PC-3 (cell line): ENCODE measurements at regions not wholly inside any gene's neighbourhood (a gene's known extent, or its start where the extent isn't known, plus 50 kb on each side); places are given as distances from the start of the nearest gene placed in this dataset.

Source experiments
- ATAC-seq: fragments of 200-7000 bp; cut with Tn5 transposase; 2 replicates; pipeline ENCODE4 v1.9.1; 2020; ENCODE audit warnings: mild to moderate bottlenecking, moderate library complexity
- BruUV-seq: library from RNA; stranded (reverse); fragments of 400-500 nt; replicated peaks from 2 replicates; lab custom pipeline; 2021; lab: Mats Ljungman, UMichigan
- CTCF ChIA-PET: fragments of 300-600 bp; sonication (Branson Sonifier 250); formaldehyde crosslinking; loops from one replicate; lab custom pipeline; 2022; ENCODE audit warnings: antibody characterized with exemption; lab: Charles Lee
- POLR2A ChIA-PET: fragments of 300-600 bp; sonication (Branson Sonifier 250); formaldehyde crosslinking; loops from one replicate; lab custom pipeline; 2022; ENCODE audit warnings: antibody characterized with exemption; ENCODE audit not compliant: unreplicated experiment; lab: Charles Lee
- DNase-seq: peaks from one replicate; pipeline ENCODE4 v3.0.0-alpha.2; 2015
- H2AFZ ChIP-seq: fragments of 300-600 bp; sonication (generic); 2 replicates; pipeline ENCODE4 v1.6.0; 2016; ENCODE audit warnings: antibody characterized with exemption, low read length
- H3F3A ChIP-seq: fragments of 300-600 bp; sonication (generic); one replicate; pipeline ENCODE4 v1.6.0; 2017; ENCODE audit warnings: antibody characterized with exemption, low read length, control low read depth, mild to moderate bottlenecking; ENCODE audit not compliant: unreplicated experiment
- H3K27ac ChIP-seq: fragments of 300-600 bp; sonication (generic); 2 replicates; pipeline ENCODE4 v1.5.1; 2016; ENCODE audit warnings: mild to moderate bottlenecking, low read length
- H3K27me3 ChIP-seq: fragments of 300-600 bp; sonication (generic); 2 replicates; pipeline ENCODE4 v1.6.1; 2016; ENCODE audit warnings: low read length, mixed read lengths
- H3K36me3 ChIP-seq: fragments of 300-600 bp; sonication (generic); 2 replicates; pipeline ENCODE4 v1.6.1; 2016; ENCODE audit warnings: low read depth, mixed run types, low read length, mixed read lengths
- H3K4me1 ChIP-seq: fragments of 300-600 bp; sonication (generic); 2 replicates; pipeline ENCODE4 v1.5.1; 2016; ENCODE audit warnings: low read length; ENCODE audit not compliant: insufficient read depth
- H3K4me2 ChIP-seq: fragments of 300-600 bp; sonication (generic); 2 replicates; pipeline ENCODE4 v1.6.0; 2016; ENCODE audit warnings: low read length
- H3K4me3 ChIP-seq: fragments of 300-600 bp; sonication (generic); 2 replicates; pipeline ENCODE4 v1.5.1; 2016; ENCODE audit warnings: mild to moderate bottlenecking, low read length, mixed read lengths
- H3K79me2 ChIP-seq: fragments of 300-600 bp; sonication (generic); 2 replicates; pipeline ENCODE4 v1.6.1; 2017; ENCODE audit warnings: low read length, mixed read lengths
- H3K9ac ChIP-seq: fragments of 300-600 bp; sonication (generic); 2 replicates; pipeline ENCODE4 v1.6.0; 2016; ENCODE audit warnings: mild to moderate bottlenecking, low read length
- H3K9me2 ChIP-seq: fragments of 300-600 bp; sonication (generic); replicated peaks from 2 replicates; pipeline ENCODE4 v1.6.1; 2016; ENCODE audit warnings: mixed run types, low read length, mixed read lengths
- H3K9me3 ChIP-seq: fragments of 300-600 bp; sonication (generic); 2 replicates; pipeline ENCODE4 v1.6.1; 2016; ENCODE audit warnings: low read length, mixed read lengths
- H4K20me1 ChIP-seq: fragments of 300-600 bp; sonication (generic); 2 replicates; pipeline ENCODE4 v1.6.1; 2016; ENCODE audit warnings: low read length, mixed read lengths
- EZH2 ChIP-seq: fragments of 300-600 bp; sonication (generic); IDR thresholded peaks from one replicate; pipeline ENCODE4 v1.6.1; 2017; ENCODE audit warnings: antibody characterized with exemption, mild to moderate bottlenecking, low read length; ENCODE audit not compliant: unreplicated experiment
- EZH2phosphoT487 ChIP-seq: fragments of 300-600 bp; sonication (generic); IDR thresholded peaks from 2 replicates; pipeline ENCODE4 v1.6.1; 2018; ENCODE audit warnings: mild to moderate bottlenecking, antibody characterized with exemption, low read length, borderline replicate concordance
- intact Hi-C: fragments of 100-400 bp; cut with micrococcal nuclease; formaldehyde crosslinking; loops from 2 replicates; pipeline ENCODE4 v1.9.0; 2023
- TF ChIP-seq, protein P1 (sequence below): fragments of 300-600 bp; sonication (generic); conservative IDR thresholded peaks from 2 replicates; pipeline ENCODE4 v1.5.1; 2017; ENCODE audit warnings: antibody characterized with exemption, low read depth, mild to moderate bottlenecking, low read length

DNA sequence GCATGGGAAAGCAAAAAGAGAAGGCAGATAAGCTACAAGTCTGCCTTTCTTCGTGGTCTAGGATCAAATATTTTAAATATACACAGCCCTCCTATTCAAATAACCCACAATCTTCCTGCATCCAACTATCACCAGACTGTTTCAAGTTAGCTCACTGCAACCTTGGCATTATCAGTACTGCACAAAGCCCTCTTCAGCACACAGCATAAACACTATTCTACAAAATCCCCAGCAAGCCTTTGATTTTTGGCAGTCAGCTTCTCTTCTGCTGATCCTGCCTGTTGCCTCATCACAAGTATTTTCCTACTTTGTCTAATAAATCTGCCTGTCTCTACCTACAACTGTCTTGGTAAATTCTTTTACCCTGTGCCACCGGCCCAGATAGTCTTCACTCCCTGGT lies 142.9 kb downstream of the COX7C start:
- no peaks in the 10 kb centered on the region for H3F3A ChIP-seq
- no peaks in the 10 kb centered on the region for H3K9me3 ChIP-seq
- H4K20me1 ChIP-seq: no peaks in the 10 kb centered on the region
- H3K27me3 ChIP-seq: no peaks in the 10 kb centered on the region; the same call in 1 of the 2 replicates
- ChIA-PET CTCF (interaction anchor here (0.6 kb wide), 1 partner anchor 114 kb away, joined by 4 read pairs; no protein-coding TSS in a partner anchor), POLR2A (no interaction called here)
- DNase-seq: no peak
- intact Hi-C loops: no loop called here
- no peak overlapping the region for H2AFZ ChIP-seq
- no peak overlapping the region for H3K4me3 ChIP-seq
- no peaks in the 10 kb centered on the region for H3K79me2 ChIP-seq
- TF ChIP-seq EZH2phosphoT487 (no peak), EZH2 (no peak)
- TF ChIP-seq, protein P1, sequence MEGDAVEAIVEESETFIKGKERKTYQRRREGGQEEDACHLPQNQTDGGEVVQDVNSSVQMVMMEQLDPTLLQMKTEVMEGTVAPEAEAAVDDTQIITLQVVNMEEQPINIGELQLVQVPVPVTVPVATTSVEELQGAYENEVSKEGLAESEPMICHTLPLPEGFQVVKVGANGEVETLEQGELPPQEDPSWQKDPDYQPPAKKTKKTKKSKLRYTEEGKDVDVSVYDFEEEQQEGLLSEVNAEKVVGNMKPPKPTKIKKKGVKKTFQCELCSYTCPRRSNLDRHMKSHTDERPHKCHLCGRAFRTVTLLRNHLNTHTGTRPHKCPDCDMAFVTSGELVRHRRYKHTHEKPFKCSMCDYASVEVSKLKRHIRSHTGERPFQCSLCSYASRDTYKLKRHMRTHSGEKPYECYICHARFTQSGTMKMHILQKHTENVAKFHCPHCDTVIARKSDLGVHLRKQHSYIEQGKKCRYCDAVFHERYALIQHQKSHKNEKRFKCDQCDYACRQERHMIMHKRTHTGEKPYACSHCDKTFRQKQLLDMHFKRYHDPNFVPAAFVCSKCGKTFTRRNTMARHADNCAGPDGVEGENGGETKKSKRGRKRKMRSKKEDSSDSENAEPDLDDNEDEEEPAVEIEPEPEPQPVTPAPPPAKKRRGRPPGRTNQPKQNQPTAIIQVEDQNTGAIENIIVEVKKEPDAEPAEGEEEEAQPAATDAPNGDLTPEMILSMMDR: no peak
- H3K4me2 ChIP-seq: no peak overlapping the region
- H3K27ac ChIP-seq: no peak overlapping the region
- H3K9me2 ChIP-seq: no peaks in the 10 kb centered on the region
- no TSS peak for BruUV-seq
- H3K9ac ChIP-seq: no peak overlapping the region
- H3K4me1 ChIP-seq: peaks cover 11% of the 10 kb centered on the region
- no peak for ATAC-seq
- H3K36me3 ChIP-seq: no peaks in the 10 kb centered on the region

DNA sequence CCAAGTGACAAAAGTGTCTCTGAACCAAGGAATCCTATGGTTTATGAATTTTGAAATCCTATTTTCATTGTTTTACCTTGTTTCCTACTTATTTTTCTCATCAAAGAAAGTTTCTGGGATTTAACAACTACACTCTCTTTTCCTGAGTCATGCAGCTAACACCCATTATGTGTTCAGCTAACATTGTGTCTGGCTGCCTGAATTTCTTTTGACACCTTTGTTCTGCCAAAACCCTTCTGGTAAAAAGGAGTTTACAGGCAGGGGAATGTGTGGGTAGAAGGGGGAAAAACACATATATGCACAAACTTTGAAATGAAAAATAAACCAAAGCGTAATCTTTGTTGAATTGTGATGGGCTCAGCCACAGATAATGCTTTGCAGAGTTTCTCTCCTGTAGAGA lies 146.2 kb downstream of the COX7C start:
- Histone ChIP-seq H3F3A (no peaks in the 10 kb centered on the region), H3K9ac (no peak overlapping the region), H3K9me3 (peaks cover 6% of the 10 kb centered on the region; the same call in 1 of the 2 replicates), H3K27ac (no peak overlapping the region), H3K36me3 (no peaks in the 10 kb centered on the region; the same call in 1 of the 2 replicates), H3K27me3 (no peaks in the 10 kb centered on the region; the same call in 1 of the 2 replicates), H3K4me2 (no peak overlapping the region), H3K9me2 (no peaks in the 10 kb centered on the region), H3K4me3 (no peak overlapping the region), H4K20me1 (no peaks in the 10 kb centered on the region), H3K4me1 (no peaks in the 10 kb centered on the region), H3K79me2 (no peaks in the 10 kb centered on the region), H2AFZ (no peak overlapping the region)
- no peak for DNase-seq
- ATAC-seq: no peak
- intact Hi-C loops: no loop called here
- no TSS peak for BruUV-seq
- TF ChIP-seq, protein P1: no peak
- TF ChIP-seq EZH2: no peak
- TF ChIP-seq EZH2phosphoT487: no peak
- POLR2A ChIA-PET: no interaction called here
- CTCF ChIA-PET: no interaction called here

DNA sequence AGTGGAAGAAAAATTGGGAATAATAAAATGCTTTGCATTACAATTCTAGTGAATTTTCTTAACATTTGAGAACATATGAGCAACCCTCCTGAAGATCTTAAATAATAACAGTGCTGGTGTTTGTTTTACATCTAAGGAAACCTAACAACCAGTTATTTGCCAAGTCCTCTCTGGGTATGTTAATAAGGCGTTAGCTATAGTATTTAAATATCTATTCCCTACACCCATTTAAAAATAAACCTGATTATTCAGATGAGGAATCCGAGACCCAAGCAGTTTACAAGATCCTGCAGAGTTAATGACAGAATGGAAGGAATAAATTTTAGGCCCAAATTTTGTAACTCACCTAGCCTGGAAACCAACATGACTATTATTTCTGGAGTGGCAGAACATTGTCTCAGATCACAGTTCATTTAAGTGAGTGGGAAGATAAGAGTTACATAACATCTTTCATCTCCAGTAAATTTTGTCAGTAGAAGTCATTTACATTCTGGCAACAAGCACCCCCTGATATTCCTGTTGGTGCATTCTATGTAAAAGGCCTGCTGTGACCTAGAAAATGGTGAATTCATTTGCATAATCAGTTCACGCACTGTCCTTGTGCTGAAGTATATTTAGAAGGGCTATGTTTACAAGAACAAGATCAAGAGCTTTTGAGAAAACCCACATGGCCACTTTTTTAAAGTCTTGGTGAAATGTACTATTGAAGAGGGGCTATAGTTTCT lies 148.2 kb downstream of the COX7C start:
- no peak overlapping the region for H2AFZ ChIP-seq
- no peaks in the 10 kb centered on the region for H3K9me2 ChIP-seq
- intact Hi-C loops: no loop called here
- H3K4me2 ChIP-seq: no peak overlapping the region
- peaks cover 17% of the 10 kb centered on the region for H3K9me3 ChIP-seq
- H3K9ac ChIP-seq: no peak overlapping the region
- ATAC-seq (no peak), DNase-seq (no peak)
- CTCF ChIA-PET: no interaction called here
- no peaks in the 10 kb centered on the region for H3F3A ChIP-seq
- no peak overlapping the region for H3K27ac ChIP-seq
- H3K36me3 ChIP-seq: no peaks in the 10 kb centered on the region; the same call in 1 of the 2 replicates
- BruUV-seq: no TSS peak
- H3K4me1 ChIP-seq: no peaks in the 10 kb centered on the region
- POLR2A ChIA-PET: no interaction called here
- no peaks in the 10 kb centered on the region for H4K20me1 ChIP-seq
- H3K27me3 ChIP-seq: no peaks in the 10 kb centered on the region; the same call in 1 of the 2 replicates
- H3K4me3 ChIP-seq: no peak overlapping the region
- TF ChIP-seq EZH2 (no peak), EZH2phosphoT487 (no peak)
- TF ChIP-seq, protein P1: no peak
- no peaks in the 10 kb centered on the region for H3K79me2 ChIP-seq
